ENCODE measurements at regions not wholly inside any gene's neighbourhood (a gene's known extent, or its start where the extent isn't known, plus 50 kb on each side); places are given as distances from the start of the nearest gene placed in this dataset.
"Not testable (repeated sequence)": the region's sequence is repeated elsewhere in the genome, so short reads cannot be mapped to it uniquely, and the experiment has no call there.

DNA sequence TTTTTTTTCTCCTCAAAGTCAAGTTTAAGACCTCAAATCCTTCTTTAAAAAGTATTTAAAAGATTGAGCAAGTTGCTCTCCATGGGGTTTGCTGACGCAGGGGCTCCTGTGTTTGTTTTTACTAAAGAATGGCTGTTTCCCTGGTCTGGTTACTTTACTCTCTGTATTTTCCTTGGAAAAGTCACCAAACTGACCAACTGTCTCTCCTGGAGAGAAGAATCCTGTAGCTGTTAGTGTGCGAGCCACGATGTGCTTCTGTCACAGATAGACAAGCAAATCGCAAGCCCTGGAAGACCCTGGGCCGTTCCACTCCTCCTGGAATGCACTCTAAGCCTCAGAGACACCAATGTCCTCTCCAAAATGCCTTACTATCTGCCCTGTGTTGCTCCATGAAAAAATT is 212.1 kb downstream of the CHIC2 start:
- TF ChIP-seq, protein P1, sequence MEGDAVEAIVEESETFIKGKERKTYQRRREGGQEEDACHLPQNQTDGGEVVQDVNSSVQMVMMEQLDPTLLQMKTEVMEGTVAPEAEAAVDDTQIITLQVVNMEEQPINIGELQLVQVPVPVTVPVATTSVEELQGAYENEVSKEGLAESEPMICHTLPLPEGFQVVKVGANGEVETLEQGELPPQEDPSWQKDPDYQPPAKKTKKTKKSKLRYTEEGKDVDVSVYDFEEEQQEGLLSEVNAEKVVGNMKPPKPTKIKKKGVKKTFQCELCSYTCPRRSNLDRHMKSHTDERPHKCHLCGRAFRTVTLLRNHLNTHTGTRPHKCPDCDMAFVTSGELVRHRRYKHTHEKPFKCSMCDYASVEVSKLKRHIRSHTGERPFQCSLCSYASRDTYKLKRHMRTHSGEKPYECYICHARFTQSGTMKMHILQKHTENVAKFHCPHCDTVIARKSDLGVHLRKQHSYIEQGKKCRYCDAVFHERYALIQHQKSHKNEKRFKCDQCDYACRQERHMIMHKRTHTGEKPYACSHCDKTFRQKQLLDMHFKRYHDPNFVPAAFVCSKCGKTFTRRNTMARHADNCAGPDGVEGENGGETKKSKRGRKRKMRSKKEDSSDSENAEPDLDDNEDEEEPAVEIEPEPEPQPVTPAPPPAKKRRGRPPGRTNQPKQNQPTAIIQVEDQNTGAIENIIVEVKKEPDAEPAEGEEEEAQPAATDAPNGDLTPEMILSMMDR (IDR thresholded peaks at IDR 0.05), result no peak
- no peak for ATAC-seq (ENCODE audit: low FRiP score)
- no peak for DNase-seq (ENCODE audit: low spot score)

DNA sequence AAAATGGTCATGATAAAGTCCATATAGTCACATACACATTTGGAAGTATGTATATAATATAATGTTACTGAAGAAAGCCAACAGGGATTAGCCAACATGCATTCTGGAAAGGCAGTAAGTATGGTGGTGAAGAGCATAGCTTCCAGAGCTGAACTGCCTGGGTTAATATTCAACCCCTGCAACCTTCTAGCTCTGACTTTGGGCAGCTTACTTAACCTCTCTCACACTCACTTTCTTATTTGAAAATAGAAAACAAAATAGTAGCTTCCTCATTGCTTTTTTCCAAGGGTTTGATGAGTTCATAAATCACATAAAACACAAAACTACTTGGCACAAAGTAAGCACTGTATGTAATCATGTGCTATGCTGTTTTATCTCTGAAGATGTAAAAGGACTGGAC is 216.4 kb downstream of the CHIC2 start:
- DNase-seq (ENCODE audit: low spot score), result no peak
- no peak for ATAC-seq (ENCODE audit: low FRiP score)
- TF ChIP-seq, protein P1 (IDR thresholded peaks at IDR 0.05), result no peak

DNA sequence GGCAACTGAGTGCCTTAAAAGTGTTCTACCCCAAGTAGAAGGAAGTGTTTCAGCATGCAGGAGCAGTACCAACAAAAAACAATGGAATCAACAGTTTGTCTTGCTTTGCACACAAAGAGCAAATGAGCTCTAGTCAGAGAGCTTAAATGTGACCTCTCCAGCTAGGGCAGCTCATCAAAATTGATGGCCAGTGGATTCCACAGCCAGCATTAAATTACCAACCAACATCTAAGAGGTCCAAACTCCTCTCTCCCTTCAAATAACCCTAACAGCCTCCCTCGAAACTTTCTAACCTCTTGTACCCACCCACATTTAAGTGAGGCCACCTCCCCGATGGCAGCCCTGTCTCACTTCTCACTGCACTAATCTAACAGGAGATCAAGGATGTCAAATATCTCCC is 219.9 kb downstream of the CHIC2 start:
- DNase-seq (ENCODE audit: low spot score) (no peak), ATAC-seq (ENCODE audit: low FRiP score) (no peak)

GRCh38 chr4:53844133-53844532 is 220.3 kb downstream of the CHIC2 start:
- TF ChIP-seq, protein P1 (IDR thresholded peaks at IDR 0.05), result no peak
- no peak for ATAC-seq (ENCODE audit: low FRiP score)
- DNase-seq (ENCODE audit: low spot score), result no peak

More for the DNA sequence above, 219.9 kb downstream of the CHIC2 start:
- TF ChIP-seq, protein P1 (IDR thresholded peaks at IDR 0.05), result no peak

DNA sequence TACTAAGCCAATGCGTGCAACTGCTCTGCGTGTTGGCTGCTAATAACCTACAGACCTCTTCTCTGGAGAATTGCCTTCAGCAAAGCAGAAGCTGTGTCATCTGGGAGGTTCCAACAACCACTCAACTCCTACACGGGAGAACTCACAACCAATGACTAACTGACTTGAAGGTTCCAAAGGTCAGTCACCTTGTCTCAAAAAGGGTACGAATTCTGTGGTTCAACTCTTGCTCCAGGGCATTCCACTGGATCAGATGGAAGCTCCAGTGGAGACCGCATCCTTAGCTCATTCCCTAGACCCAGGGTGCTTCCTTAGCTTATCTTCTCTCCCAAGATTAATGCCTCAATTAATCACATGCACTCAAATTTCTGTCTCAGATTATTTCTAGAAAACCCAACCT is 222.7 kb downstream of the CHIC2 start:
- ATAC-seq (ENCODE audit: low FRiP score), result no peak
- no peak for DNase-seq (ENCODE audit: low spot score)
- TF ChIP-seq, protein P1 (IDR thresholded peaks at IDR 0.05), result no peak

DNA sequence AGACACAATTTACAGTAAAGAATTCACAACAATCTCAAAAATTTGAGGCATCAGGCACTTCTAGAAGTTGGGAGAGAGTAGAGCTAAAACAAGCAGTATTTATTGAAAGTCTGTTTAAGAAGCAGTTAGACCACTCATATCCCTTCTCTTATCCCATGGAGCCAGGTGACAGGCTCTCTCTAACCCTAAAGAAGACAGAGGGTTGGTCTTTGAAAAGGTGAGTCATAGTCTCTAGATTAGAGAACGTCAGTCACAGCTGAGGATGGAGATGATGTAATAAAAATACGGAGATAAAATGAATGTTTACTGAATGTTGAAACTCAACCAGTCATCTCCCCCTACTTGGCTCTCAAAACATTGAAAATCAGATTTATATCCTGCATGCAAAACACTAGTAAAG is 223.8 kb downstream of the CHIC2 start:
- ATAC-seq (ENCODE audit: low FRiP score) (peak; percentile 59), DNase-seq (ENCODE audit: low spot score) (no peak)
- TF ChIP-seq, protein P1 (IDR thresholded peaks at IDR 0.05), result no peak

GRCh38 chr4:53833302-53834003 is 231.0 kb downstream of the CHIC2 start:
- not testable (repeated sequence) for ATAC-seq (ENCODE audit: low FRiP score); DNase-seq (ENCODE audit: low spot score)

All from omental fat pad (tissue), 3 donors.